HG03558 (cell line): ENCODE measurements at regions not wholly inside any gene's neighbourhood (a gene's known extent, or its start where the extent isn't known, plus 50 kb on each side); places are given as distances from the start of the nearest gene placed in this dataset.

Experiments
- ATAC-seq: cut with Tn5 transposase; IDR thresholded peaks from one replicate; pipeline ENCODE4 v1.9.1; 2021; ENCODE audit warnings: moderate number of reproducible peaks; ENCODE audit not compliant: unreplicated experiment; ENCODE audit errors: extremely low read depth

DNA sequence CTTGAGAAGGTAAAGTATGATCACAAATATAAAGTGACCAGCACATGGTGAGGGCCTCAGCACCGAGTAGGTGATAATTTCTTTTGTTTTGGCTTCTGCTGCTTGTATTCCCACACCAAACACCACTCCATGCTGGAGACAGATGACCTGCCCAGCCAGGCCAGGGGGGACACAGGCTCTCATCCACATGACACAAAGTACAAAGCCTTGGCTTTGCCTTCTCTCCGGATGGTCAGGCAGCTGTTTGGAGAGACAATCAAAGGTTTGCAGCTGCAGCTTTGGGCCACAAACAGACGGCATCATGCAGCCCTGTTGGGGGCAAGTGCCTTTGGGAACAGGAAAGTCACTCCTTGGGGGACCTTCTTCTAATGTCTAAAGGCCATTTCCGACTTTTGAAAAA is 226.2 kb upstream of the KLF4 start:
- no peak for ATAC-seq

DNA sequence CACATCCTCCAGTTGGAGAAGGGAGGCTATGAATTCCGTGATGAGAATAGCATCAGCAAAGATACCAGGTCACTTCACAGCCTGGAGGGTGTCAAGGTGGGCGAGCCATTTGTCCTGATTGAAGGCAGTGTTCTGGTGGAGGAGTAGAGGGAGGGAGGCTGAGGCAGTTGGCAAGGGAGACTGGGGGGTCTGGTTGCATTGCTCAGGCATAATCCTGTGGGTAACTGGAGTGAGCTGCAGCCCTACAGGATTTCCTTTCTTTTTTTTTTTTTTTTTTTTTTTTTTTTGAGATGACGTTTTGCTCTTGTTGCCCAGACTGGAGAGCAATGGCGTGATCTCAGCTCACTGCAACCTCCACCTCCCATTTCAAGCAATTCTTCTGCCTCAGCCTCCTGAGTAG is 223.9 kb upstream of the KLF4 start:
- ATAC-seq: no peak

DNA sequence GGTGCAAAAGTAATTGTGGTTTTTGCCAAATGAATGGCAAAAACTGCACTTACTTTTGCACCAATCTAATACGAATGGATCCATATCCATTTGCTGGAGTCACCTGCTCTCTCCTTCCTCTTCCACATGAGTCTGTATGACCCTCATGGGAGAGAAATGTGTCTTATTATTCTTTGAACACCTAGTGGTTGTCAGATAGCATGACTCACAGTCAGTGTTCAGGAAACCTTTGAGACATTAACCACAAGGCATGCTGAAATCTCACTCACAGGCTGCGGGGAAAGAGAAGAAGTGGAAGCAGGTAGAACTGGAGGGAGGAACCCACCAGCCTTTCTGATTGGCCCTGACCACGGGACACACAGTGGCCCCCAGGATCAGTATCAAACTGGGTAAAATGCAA is 222.8 kb upstream of the KLF4 start:
- no peak for ATAC-seq

DNA sequence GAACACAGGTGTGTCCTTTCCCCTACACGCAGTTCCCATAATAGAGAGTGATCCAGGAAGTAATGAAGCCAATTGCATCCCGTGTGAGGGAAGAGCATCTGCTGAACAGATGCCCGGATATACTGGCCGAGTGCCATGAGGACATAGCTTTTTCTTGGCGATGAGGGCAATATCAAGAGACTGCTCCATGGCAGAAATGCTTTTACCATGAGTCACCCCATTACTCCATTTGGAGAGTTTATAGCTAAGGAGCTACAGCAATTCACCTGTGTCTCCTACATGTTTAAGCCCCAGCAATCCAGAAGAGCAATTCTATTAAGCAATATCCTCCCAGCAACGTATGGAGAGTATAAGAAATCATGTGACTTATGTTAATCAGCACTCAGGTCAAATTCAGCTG is 222.0 kb upstream of the KLF4 start:
- ATAC-seq: no peak

DNA sequence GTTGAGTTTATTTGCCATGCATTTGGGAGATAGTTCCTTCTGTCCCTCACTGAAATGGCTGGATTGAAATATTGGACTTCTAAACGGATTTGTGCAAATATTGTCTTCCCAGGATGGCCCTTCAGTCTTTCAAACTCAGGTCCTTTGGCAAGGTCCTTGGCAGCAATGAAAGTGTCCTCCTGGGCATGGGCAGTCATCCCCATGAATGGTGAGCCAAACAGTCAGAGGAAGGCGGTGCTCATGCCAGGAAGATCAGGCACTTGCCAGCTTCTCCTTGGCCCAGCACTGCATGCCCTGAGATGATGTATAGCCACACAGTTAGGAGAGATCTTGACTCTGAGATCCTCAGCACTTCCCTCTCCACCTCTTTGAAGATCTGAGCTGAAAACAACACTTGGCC is 221.4 kb upstream of the KLF4 start:
- ATAC-seq: no peak

DNA sequence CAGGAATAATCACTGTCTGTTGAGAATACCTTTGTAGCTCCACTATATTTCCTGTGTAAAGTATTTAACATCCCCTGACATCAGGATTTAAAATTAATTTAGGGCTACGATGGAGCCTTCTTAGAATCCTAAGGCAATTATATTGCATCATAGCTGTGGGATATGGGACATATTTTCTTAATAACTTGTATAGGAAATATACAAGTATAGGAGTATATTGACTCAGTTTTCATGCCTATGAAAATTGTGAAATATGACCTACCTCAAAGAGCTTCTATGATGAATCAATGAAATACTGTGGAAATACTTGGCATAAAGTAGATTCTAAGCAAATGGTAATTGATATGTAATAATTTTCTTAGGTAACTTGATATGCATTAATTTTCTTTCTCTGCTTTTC is 221.0 kb upstream of the KLF4 start:
- no peak for ATAC-seq

DNA sequence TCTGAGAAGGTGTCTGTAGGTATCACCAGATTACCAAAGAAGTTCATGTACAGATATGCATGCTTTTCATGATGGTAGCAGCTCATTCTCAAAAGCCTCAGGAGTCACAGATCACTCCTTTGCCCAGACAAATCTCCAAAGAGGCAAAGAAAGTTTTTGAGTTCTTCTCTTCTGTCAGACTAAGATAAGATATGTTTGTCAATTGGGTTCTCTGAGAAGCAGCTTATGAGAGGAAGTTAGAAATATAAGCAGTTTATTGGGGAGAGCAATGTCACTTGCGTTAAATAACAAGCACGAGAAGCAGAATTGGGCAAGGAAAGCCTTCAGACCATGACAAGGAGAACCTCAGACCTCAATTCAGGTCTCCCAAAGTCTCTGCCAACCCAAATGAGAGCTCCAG is 219.2 kb upstream of the KLF4 start:
- no peak for ATAC-seq

DNA sequence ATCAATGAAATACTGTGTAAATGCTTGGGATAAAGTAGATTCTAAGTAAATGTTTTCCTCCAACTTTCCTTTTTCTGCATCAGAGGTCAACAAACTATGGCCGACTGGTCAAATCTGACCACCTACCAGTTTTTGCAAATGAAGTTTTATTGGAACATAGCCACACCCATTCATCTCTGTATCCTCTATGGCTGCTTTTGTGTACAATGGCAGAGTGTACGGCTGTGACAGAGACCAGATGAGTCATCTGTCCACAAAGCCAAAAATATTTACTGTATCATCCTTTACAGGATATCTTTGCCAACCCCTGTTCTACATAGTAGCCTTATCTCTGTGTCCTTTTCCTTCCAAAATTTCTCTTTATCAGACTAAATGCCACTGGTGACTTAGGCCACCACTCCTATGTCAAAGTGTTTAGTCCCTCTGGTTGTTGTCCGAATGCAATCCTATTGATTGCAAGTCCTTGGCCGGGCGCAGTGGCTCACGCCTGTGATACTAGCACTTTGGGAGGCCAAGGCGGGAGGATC is 218.4 kb upstream of the KLF4 start:
- ATAC-seq: no peak

DNA sequence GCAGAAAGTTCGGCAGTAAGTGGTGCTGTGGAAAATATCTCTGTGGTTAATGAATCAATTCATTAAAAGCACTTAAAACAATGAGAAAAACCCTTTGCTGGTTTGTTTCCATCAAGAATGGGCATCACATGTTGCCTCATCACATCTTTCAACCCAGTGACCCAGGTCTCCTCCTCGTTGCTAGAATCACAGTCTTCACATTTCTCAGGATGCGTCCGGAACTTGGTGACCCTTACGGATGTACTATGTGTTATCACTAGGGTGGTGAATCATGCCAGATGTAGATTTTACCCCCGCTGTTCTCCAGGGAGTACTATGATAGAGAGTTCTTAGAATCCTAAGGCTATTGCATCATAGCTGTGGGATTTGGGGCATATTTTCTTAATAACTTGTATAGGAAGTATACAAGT is 217.9 kb upstream of the KLF4 start:
- no peak for ATAC-seq

DNA sequence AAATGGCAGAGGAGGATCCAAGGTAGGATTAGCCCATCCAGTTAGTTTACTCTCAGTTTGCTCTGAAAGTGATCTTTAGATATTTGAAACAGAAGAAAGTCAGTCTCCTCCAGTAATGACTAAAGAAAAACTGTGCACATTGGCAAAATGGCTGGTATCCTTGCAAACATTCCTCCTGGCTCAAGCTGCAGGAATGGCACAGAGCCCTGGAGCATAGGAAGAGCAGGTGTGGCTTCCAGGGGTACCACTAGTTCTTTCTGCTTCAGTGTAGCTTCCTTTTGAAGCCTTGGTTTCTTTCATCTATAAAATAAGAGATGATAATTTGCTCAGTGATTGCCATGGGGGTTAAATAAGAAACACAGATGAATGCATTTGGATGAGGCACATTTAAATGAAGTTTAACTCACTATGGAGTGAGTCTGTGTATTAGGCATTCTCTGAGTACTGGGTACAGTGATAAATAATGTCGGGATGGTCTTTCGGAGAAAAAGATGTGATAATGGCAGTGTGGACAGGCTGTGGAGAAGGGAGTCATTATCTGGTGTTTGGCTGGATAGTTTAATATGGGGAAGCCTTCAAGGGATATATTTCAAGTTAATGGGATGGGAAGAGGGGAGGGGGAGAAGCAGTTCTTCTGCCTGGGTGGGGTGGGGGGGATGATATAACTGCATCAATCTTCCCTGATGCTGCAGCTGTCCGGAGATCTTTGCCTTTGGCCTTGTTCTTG is 217.3 kb upstream of the KLF4 start:
- no peak for ATAC-seq

DNA sequence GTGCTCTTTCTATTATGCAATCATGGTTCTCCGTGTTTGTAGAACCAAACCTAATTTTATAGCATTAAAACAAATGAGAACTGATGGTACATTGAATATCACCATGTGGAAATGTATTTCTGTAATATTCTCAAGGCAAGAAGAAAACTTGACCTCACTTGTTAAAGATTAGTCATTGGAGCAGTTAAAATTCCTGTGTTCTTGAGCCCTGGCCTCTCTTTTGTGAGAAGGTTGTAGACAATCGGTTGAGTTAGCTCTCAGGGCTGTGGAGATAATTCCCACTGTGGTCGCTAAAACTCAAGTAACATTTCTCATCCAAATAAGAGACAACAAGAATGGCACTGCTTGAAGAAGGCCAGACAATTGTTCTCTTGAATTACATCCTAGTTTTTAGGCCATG is 216.0 kb upstream of the KLF4 start:
- ATAC-seq: no peak

DNA sequence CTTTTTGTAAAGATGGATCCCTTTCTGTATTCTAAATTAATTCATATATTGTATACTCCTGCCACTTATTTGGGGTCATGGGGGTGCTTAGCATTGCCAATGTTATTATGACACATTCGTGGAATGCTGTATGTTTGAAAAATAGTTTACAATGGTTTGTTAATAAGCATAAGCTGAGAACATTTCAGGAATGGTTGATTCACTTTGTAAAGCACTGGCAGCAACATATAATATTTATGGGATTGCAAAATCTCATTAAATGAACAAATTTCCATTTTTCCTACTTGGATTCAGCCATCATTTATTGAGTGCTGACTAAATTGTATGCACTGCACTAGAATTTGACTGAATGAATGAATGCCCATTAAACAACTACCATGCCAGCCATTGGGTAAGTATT is 215.2 kb upstream of the KLF4 start:
- ATAC-seq: no peak

DNA sequence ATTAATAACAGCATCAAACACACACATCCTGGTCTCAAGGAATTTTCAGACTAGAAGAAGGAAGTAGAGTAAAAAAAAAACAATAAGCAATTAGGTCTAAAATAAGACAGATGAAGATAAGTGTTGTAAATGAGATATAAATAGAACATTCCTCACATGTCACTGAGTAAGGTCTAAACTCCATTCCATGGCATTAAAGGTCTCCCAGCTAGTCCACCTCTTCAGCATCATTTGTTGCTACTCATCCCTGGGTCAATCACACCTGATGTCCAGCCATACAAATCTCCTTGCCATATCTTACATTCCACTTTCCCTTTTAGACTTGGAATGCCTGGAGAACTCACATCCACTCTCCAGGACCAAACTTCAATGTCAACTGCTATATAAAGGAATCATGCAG is 214.1 kb upstream of the KLF4 start:
- ATAC-seq: no peak

DNA sequence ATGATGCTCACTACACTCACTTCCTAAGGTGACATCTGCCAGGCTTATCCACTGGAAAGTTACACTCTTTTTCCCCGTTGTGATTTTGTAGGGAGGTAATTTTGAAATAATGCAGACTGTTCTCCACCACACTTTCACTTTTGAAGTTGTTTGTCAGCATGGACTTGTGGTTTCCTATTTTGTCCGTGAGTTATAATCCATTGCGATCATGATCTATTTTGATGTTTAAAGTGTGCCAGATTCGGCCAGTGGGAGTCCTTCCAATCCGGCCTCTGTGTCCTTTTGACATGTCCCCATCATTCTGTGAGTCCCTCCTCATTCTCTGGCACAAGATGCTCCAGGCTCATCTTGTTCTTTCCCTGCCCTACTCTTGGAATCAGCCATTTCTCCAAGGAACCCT is 211.3 kb upstream of the KLF4 start:
- ATAC-seq: no peak

DNA sequence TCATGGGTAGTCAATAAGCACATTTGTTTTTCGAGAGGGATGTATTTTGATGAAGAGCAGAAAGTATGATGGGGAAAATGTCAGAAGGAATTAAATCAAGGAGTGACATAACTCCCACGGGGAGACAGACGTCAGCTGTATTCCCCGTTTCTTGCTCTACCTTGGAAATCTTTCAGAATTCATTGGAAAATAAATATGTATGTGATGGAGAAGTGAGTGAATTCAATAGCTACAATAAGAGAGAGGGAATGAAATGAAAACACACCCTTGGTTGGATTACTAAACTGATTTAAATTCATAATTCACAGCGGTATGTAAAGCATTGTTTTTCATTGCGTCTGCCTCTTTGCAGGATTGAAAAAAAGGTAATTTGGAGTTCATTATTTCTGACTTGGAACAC is 209.7 kb upstream of the KLF4 start:
- ATAC-seq: no peak

DNA sequence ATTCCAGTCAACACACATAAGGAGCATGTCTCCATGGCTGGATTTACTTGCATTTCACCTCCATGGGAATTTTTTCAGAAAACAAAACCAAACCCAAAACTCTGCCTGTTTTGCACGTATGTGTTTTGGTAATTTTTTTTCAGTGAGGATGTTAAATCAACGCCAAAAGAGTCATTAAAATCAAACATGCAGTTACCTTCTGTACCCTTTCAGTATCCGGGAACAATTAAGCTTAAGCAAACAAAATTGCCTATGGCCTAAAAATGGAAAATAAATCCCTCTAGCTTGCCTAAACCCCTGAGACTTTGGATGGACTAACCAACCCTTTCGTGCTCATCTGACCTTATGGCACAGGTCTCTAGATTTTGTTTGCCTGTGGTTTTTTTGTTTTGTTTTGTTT is 209.2 kb upstream of the KLF4 start:
- ATAC-seq: no peak

DNA sequence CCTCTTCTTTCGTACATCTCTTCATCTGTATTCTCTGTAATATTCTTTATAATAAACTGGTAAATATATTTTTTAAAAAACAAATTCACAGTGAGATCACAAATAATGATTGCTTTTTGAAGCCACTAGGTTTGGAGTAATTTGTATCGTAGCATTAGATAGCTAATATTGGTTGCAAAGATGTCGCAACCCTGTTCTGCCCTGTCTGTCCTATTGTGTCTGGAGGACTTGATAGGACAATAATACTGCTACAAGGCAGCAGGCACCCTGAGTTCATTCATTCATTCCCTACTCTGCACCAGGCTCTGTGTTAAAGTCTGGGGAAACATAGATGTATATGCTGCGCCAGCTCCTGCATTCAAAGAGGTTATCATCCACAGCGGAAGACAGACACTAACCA is 206.7 kb upstream of the KLF4 start:
- no peak for ATAC-seq

DNA sequence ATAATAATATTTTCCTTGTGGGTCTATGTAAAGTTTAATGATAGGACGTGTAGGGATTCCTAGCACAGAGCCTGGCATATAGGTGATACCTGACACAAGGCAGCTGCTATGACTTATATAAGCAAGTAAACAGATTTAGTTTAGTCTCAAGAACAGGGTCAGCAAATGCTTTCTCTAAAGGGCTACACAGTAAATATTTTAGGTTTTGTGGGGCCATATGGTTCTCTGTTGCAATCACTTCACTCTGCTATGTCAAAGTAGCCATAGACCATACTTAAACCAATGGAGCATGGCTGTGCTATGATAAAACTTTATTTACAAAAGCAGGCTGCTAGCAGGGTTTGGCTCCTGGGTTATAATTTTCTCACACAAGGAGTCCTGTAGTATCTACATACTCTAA is 204.8 kb upstream of the KLF4 start:
- ATAC-seq: no peak

DNA sequence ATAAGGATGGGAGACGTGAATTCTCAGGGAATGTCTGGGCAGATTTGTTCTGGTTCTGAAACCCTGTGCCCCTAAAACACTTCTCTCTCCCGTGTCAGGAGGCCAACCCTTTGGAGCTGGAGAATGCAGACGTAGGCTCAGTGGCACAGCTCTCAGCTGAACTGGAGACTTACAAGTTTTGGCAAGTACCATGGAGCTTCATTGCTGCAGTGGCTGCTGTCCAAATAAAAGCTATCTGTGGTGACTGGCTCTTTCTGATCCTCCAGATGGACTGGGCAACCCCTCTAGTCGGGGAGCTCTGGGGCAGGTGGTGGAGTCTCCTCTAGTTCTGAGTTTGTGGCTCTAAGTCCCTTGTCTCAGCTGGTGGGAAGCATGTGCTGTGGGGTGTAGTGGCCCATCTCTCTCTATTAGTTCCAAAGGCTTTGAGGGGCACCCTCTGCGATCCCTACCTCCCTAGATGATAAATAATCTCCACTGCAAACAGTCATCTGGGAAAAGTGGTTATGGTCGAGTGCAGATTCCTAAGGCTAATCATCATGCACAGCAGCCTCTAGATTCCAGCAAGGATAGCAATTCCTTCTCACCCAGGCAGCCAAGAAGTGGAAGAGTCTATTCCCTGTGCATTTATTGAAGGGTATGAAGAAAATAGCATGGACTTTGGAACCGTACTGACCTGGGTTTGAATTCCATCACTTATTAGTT is 204.2 kb upstream of the KLF4 start:
- no peak for ATAC-seq

DNA sequence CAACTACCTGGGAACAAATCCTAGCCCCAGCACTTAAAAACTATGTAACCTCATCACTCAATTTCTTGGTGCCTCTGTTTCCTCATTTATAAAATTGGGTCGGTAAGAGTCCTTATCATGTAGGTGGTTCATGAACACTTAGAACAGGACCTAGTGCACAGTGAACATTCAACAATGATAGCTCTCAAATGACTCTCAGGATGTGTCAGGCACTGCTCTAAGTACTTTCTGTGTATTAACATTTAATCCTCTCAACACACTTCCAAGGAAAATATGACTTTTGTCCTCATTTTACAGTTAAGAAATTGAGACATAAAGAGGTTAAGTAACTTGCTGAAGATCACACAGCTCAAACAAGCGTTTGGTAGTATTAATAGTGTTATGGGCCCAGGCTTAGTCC is 202.1 kb upstream of the KLF4 start:
- ATAC-seq: no peak

DNA sequence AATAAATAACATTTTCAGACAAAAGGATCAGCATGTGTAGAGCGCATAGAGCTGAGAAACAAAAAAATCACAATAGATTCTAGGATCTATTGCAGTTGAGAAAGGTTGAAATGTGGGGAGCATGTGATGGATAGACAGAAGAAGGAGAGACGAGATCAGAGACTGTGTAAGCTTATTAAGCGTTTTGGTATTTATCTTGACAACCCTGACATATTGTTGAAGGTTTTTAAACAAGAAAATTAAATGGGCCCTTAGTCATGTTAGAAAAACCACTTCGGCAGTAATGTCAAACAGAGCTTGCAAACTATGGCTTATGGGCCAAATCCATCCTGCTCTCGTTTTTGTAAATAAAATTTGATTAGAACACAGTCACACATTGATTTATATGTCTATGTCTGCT is 200.5 kb upstream of the KLF4 start:
- no peak for ATAC-seq

DNA sequence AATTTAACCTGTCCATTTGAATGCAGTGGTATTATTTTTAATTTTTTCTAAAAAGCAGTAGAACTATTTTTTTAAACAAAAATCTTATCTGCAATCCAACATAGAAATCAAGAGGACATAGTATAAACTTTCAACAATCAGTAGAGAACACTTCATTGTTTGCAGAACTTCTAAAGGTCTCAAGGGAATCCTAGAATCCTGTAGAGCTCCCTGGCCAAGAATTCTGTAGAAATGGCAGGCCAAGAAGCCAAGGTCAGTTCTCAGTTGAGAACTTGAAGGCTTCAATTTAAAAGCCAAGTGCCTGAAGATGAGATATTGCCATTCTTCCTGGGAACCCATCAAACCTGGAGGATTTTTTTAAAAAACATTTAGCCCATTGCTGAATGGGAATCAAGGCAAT is 199.2 kb upstream of the KLF4 start:
- ATAC-seq: no peak
